ENCODE measurements at regions not wholly inside any gene's neighbourhood (a gene's known extent, or its start where the extent isn't known, plus 50 kb on each side); places are given as distances from the start of the nearest gene placed in this dataset.

GRCh38 chr22:45067731-45068130, 57.9 kb upstream of the PHF21B start:
- 87% methylated on average over 1 of the region's 1 CpG for WGBS (ENCODE audit: low lambda C conversion rate, missing lambda C conversion rate)

GRCh38 chr22:45069925-45070324, 60.1 kb upstream of the PHF21B start:
- 78% methylated on average over 5 of the region's 5 CpGs for WGBS (ENCODE audit: low lambda C conversion rate, missing lambda C conversion rate)
- Histone ChIP-seq H3K4me2 (no peak overlapping the region), H3K27ac (no peak overlapping the region), H2AFZ (no peak overlapping the region), H3K4me1 (ENCODE audit: insufficient read depth) (no peaks in the 10 kb centered on the region), H3K4me3 (no peak overlapping the region), H3K27me3 (peaks cover 16% of the 10 kb centered on the region), H3K9me3 (ENCODE audit: low read depth) (no peaks in the 10 kb centered on the region), H3K36me3 (replicated peaks; ENCODE audit: insufficient read depth, low read depth) (no peaks in the 10 kb centered on the region), H4K20me1 (ENCODE audit: insufficient read depth, poor library complexity, severe bottlenecking) (no peaks in the 10 kb centered on the region), H3K79me2 (no peaks in the 10 kb centered on the region), H3K9me2 (replicated peaks; ENCODE audit: insufficient read depth) (no peaks in the 10 kb centered on the region)
- no peak for TF ChIP-seq EZH2phosphoT487 (IDR thresholded peaks at IDR 0.05; ENCODE audit: low read depth, severe bottlenecking, unreplicated experiment)
- TF ChIP-seq EZH2 (IDR thresholded peaks at IDR 0.05; ENCODE audit: borderline replicate concordance) = no peak
- no peak for TF ChIP-seq CTCF (IDR thresholded peaks at IDR 0.05; ENCODE audit: poor library complexity)
- DNase-seq (ENCODE audit: low spot score) = no peak

More at GRCh38 chr22:45067731-45068130, 57.9 kb upstream of the PHF21B start:
- no peaks in the 10 kb centered on the region for H3K9me3 ChIP-seq (ENCODE audit: low read depth)
- no peak overlapping the region for H2AFZ ChIP-seq
- H3K79me2 ChIP-seq = no peaks in the 10 kb centered on the region
- no peak overlapping the region for H3K4me3 ChIP-seq
- H3K36me3 ChIP-seq (replicated peaks; ENCODE audit: insufficient read depth, low read depth) = no peaks in the 10 kb centered on the region
- no peak for DNase-seq (ENCODE audit: low spot score)
- TF ChIP-seq EZH2phosphoT487 (IDR thresholded peaks at IDR 0.05; ENCODE audit: low read depth, severe bottlenecking, unreplicated experiment) (no peak), CTCF (IDR thresholded peaks at IDR 0.05; ENCODE audit: poor library complexity) (no peak), EZH2 (IDR thresholded peaks at IDR 0.05; ENCODE audit: borderline replicate concordance) (no peak)
- no peak overlapping the region for H3K4me2 ChIP-seq
- no peaks in the 10 kb centered on the region for H4K20me1 ChIP-seq (ENCODE audit: insufficient read depth, poor library complexity, severe bottlenecking)
- no peak overlapping the region for H3K27ac ChIP-seq
- H3K4me1 ChIP-seq (ENCODE audit: insufficient read depth) = no peaks in the 10 kb centered on the region
- peaks cover 14% of the 10 kb centered on the region for H3K27me3 ChIP-seq
- no peaks in the 10 kb centered on the region for H3K9me2 ChIP-seq (replicated peaks; ENCODE audit: insufficient read depth)

GRCh38 chr22:45071618-45072017, 61.8 kb upstream of the PHF21B start:
- Histone ChIP-seq H3K4me2 (no peak overlapping the region), H2AFZ (no peak overlapping the region)
- WGBS (ENCODE audit: low lambda C conversion rate, missing lambda C conversion rate) = 73% methylated on average over 9 of the region's 9 CpGs

More at GRCh38 chr22:45071618-45072017, 61.8 kb upstream of the PHF21B start:
- Histone ChIP-seq H3K4me3 (no peak overlapping the region), H3K9me2 (replicated peaks; ENCODE audit: insufficient read depth) (no peaks in the 10 kb centered on the region), H4K20me1 (ENCODE audit: insufficient read depth, poor library complexity, severe bottlenecking) (no peaks in the 10 kb centered on the region), H3K36me3 (replicated peaks; ENCODE audit: insufficient read depth, low read depth) (no peaks in the 10 kb centered on the region), H3K9me3 (ENCODE audit: low read depth) (no peaks in the 10 kb centered on the region), H3K27ac (no peak overlapping the region), H3K4me1 (ENCODE audit: insufficient read depth) (no peaks in the 10 kb centered on the region), H3K27me3 (peaks cover 16% of the 10 kb centered on the region), H3K79me2 (no peaks in the 10 kb centered on the region)
- TF ChIP-seq CTCF (IDR thresholded peaks at IDR 0.05; ENCODE audit: poor library complexity) = no peak
- TF ChIP-seq EZH2 (IDR thresholded peaks at IDR 0.05; ENCODE audit: borderline replicate concordance) = no peak
- TF ChIP-seq EZH2phosphoT487 (IDR thresholded peaks at IDR 0.05; ENCODE audit: low read depth, severe bottlenecking, unreplicated experiment) = no peak
- DNase-seq (ENCODE audit: low spot score) = no peak

All from hepatocyte (in vitro differentiated cells).